ENCODE measurements at regions not wholly inside any gene's neighbourhood (a gene's known extent, or its start where the extent isn't known, plus 50 kb on each side); places are given as distances from the start of the nearest gene placed in this dataset.

DNA sequence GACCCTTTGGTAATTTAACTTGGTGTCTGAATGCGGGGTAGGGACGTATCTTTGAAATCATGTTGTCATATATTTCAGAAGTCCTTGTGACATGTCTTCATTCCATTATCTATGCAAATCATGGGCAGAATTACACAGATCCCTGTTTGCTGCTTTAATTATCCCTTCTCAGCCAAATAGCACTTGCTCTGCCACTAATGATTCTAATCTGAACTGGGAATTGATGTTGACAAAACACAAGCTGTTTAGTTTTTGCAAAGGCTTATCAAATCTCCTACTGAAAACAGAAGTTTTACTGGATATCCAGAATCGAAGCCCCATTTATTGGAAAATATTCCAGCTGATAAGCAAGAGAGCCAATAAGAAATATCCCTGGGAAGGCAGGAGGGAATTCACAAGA lies 205.9 kb upstream of the COX10 start:
- Histone ChIP-seq H3K4me3 (no peak overlapping the region), H3K36me3 (no peaks in the 10 kb centered on the region), H3K27me3 (no peaks in the 10 kb centered on the region), H3K4me1 (no peaks in the 10 kb centered on the region), H3K9me3 (no peaks in the 10 kb centered on the region), H3K27ac (no peak overlapping the region)
- TF ChIP-seq, protein P1, sequence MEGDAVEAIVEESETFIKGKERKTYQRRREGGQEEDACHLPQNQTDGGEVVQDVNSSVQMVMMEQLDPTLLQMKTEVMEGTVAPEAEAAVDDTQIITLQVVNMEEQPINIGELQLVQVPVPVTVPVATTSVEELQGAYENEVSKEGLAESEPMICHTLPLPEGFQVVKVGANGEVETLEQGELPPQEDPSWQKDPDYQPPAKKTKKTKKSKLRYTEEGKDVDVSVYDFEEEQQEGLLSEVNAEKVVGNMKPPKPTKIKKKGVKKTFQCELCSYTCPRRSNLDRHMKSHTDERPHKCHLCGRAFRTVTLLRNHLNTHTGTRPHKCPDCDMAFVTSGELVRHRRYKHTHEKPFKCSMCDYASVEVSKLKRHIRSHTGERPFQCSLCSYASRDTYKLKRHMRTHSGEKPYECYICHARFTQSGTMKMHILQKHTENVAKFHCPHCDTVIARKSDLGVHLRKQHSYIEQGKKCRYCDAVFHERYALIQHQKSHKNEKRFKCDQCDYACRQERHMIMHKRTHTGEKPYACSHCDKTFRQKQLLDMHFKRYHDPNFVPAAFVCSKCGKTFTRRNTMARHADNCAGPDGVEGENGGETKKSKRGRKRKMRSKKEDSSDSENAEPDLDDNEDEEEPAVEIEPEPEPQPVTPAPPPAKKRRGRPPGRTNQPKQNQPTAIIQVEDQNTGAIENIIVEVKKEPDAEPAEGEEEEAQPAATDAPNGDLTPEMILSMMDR (IDR thresholded peaks at IDR 0.05), result no peak
- no peak for DNase-seq
- intact Hi-C loops (cut with DNase I; ENCODE audit: low total_unique reads), result no loop called here

DNA sequence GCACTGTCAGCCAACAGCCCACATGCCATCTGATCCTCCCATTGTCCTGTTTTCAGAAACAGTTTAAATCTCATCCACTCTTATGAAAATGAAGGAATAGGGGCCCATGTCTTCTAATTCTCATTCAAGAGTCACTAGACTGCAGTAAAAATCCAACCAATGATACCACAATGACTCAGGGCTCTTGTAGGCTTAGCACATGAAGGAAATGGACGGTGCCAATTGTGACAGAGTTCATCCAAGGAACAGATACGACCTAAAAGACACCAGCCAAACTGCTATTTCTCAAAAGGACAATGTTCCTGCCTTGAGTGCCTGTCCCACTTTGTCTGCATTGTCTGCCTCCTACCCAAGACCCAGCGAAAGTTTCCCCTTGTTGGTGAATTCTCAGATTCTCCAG lies 204.8 kb upstream of the COX10 start:
- no peaks in the 10 kb centered on the region for H3K4me1 ChIP-seq
- no peaks in the 10 kb centered on the region for H3K27me3 ChIP-seq
- DNase-seq, result no peak
- H3K36me3 ChIP-seq, result no peaks in the 10 kb centered on the region
- no peak overlapping the region for H3K4me3 ChIP-seq
- no peak overlapping the region for H3K27ac ChIP-seq
- no peaks in the 10 kb centered on the region for H3K9me3 ChIP-seq
- TF ChIP-seq, protein P1 (IDR thresholded peaks at IDR 0.05), result no peak
- intact Hi-C loops (cut with DNase I; ENCODE audit: low total_unique reads), result no loop called here

DNA sequence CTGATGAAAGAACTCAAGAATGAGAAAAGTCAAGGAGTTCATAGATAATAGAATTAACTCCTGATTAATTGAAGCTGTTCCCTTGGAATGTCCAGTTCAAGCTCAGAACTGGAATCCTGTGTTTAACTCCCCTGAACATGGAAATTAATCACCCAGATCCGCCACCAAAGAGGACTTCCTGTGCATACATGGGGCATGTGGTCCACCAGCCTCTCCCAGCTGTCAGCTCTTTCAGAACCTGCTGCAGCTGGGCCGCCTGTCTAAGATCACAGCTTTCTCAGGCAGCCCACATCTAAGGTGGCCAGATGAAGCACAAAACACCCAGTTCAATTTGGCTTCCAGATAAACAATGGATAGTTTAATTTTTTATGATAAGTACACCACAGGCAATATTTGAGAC lies 203.7 kb upstream of the COX10 start:
- intact Hi-C loops (cut with DNase I; ENCODE audit: low total_unique reads), result no loop called here

DNA sequence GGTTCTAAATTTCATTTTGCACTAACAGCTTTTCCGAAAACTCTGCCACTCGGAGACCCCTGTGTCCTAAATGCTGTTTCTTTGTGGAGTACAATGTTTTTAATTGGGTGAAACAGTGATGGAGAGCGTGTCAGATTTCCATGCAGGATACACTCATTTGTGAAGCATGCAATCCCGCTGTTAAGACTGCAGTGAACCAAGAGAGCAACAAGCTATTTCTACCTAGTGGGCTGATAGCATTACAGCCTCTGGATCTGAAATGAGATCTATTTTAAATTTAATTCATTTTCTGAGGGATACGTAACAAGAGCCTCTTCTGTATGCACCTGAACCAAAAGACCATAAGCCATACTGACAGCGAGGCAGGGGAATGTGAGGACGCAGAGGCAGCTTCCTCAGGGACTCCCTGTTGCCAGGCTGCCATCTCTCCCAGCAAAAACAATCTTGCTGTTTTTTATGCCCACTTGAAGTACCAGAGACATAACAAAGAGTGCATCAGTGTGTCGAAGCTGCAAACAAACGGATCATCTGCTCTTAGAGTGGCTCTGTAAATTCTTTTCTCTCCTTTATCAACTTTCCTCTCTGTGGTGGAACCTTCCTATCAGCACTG lies 199.9 kb upstream of the COX10 start:
- H3K27me3 ChIP-seq, result no peaks in the 10 kb centered on the region
- DNase-seq, result no peak
- TF ChIP-seq, protein P1 (IDR thresholded peaks at IDR 0.05), result no peak
- H3K36me3 ChIP-seq, result no peaks in the 10 kb centered on the region
- no peaks in the 10 kb centered on the region for H3K4me1 ChIP-seq
- H3K27ac ChIP-seq, result no peak overlapping the region
- intact Hi-C loops (cut with DNase I; ENCODE audit: low total_unique reads), result no loop called here
- H3K4me3 ChIP-seq, result no peak overlapping the region
- no peaks in the 10 kb centered on the region for H3K9me3 ChIP-seq

More for the DNA sequence above, 203.7 kb upstream of the COX10 start:
- Histone ChIP-seq H3K36me3 (no peaks in the 10 kb centered on the region), H3K4me1 (no peaks in the 10 kb centered on the region), H3K27me3 (no peaks in the 10 kb centered on the region), H3K9me3 (no peaks in the 10 kb centered on the region), H3K27ac (no peak overlapping the region), H3K4me3 (no peak overlapping the region)
- TF ChIP-seq, protein P1 (IDR thresholded peaks at IDR 0.05), result no peak
- DNase-seq, result no peak

DNA sequence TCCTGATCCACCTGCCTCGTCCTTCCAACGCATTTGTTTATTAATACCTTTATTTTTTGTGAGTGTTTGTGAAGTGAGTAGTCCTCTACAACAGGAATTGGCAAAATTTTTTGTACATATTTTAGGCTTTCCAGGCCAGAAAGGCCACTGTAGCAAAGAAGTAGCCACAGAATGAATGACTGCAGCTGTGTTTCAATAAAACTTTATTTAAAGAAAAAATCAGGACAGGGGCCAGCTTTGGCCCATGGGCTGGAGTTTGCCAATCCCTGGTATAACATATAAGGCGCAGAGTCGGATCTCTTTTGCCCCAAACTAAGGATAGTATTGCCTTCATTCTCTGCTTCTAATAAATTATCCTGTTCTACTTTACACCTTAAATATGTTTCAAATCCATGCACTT lies 198.0 kb upstream of the COX10 start:
- DNase-seq, result no peak
- H3K9me3 ChIP-seq, result no peaks in the 10 kb centered on the region
- H3K4me1 ChIP-seq, result no peaks in the 10 kb centered on the region
- H3K4me3 ChIP-seq, result no peak overlapping the region
- H3K27me3 ChIP-seq, result no peaks in the 10 kb centered on the region
- intact Hi-C loops (cut with DNase I; ENCODE audit: low total_unique reads), result loop anchor here (10.0 kb wide), 1 partner anchor 46 kb away; no protein-coding TSS in a partner anchor
- H3K27ac ChIP-seq, result no peak overlapping the region
- TF ChIP-seq, protein P1 (IDR thresholded peaks at IDR 0.05), result no peak
- H3K36me3 ChIP-seq, result no peaks in the 10 kb centered on the region

DNA sequence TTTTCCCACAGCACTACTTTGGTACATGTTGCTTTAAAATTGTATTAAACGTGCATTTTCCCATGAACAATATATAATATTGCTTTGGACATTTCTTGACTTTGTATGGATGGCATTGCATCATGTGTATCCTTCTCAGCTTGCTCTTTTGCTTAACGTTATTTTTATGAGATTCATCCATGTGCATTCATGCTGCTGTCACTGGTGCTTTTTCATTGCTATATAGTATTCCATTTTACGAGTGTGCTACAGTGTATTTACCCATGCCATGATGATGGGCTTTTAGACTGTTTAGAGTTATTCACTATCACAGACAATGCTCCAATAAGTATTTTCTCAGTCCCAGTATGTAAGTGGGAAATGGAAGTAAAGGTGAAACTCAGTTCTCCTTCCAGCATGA lies 195.2 kb upstream of the COX10 start:
- H3K27ac ChIP-seq, result no peak overlapping the region
- TF ChIP-seq, protein P1 (IDR thresholded peaks at IDR 0.05), result no peak

More for the DNA sequence above, 195.2 kb upstream of the COX10 start:
- DNase-seq, result no peak
- H3K36me3 ChIP-seq, result no peaks in the 10 kb centered on the region
- intact Hi-C loops (cut with DNase I; ENCODE audit: low total_unique reads), result loop anchor here (10.0 kb wide), 1 partner anchor 49 kb away; no protein-coding TSS in a partner anchor
- H3K4me1 ChIP-seq, result no peaks in the 10 kb centered on the region
- H3K4me3 ChIP-seq, result no peak overlapping the region
- no peaks in the 10 kb centered on the region for H3K27me3 ChIP-seq
- H3K9me3 ChIP-seq, result no peaks in the 10 kb centered on the region
